ENCODE measurements at regions not wholly inside any gene's neighbourhood (a gene's known extent, or its start where the extent isn't known, plus 50 kb on each side); places are given as distances from the start of the nearest gene placed in this dataset.

GRCh38 chr2:15809404-15809803 lies 130.9 kb upstream of the MYCN start:
- Histone ChIP-seq H3K27me3 (ENCODE audit: control insufficient read depth, insufficient read depth, low read length) (no peaks in the 10 kb centered on the region), H3K27ac (ENCODE audit: low read length) (no peak overlapping the region), H3K4me3 (ENCODE audit: low read depth in 2 of 2, low read length in 2 of 2) (no peak overlapping the region), H3K4me1 (ENCODE audit: control insufficient read depth, insufficient read depth, low read length) (no peaks in the 10 kb centered on the region), H3K36me3 (ENCODE audit: control insufficient read depth, insufficient read depth, low read length) (no peaks in the 10 kb centered on the region), H3K9me3 (ENCODE audit: control insufficient read depth, insufficient read depth, low read depth, low read length) (no peaks in the 10 kb centered on the region)
- CTCF ChIA-PET, result no interaction called here
- no peak for TF ChIP-seq CTCF (IDR thresholded peaks at IDR 0.05)
- TF ChIP-seq POLR2AphosphoS5 (IDR thresholded peaks at IDR 0.05; ENCODE audit: low read depth, low read length), result no peak
- no peak for TF ChIP-seq REST (IDR thresholded peaks at IDR 0.05; ENCODE audit: insufficient read depth in 1 of 2, low read depth in 2 of 2, low read length in 1 of 2)
- TF ChIP-seq TCF7L2 (IDR thresholded peaks at IDR 0.05; ENCODE audit: low read depth, low read length), result no peak
- no peak for TF ChIP-seq SIN3A (IDR thresholded peaks at IDR 0.05; ENCODE audit: borderline replicate concordance, insufficient read depth, low read depth, low read length)
- intact Hi-C loops (cut with micrococcal nuclease; ENCODE audit: unreplicated experiment) (no loop called here), in situ Hi-C loops (cut with HindIII; ENCODE audit: low pct_unique_long_range_greater_than_20kb, low sequenced_read_pairs) (no loop called here)
- ATAC-seq (no peak), DNase-seq (ENCODE audit: low read depth, low spot score) (no peak)
- POLR2A ChIA-PET, result no interaction called here
- no TSS peak for BruUV-seq (replicated peaks)

- DNase-seq (ENCODE audit: low read depth, low spot score) (no peak), ATAC-seq (no peak)
- Histone ChIP-seq H3K4me1 (ENCODE audit: control insufficient read depth, insufficient read depth, low read length) (no peaks in the 10 kb centered on the region), H3K36me3 (ENCODE audit: control insufficient read depth, insufficient read depth, low read length) (no peaks in the 10 kb centered on the region), H3K4me3 (ENCODE audit: low read depth in 2 of 2, low read length in 2 of 2) (no peak overlapping the region), H3K27ac (ENCODE audit: low read length) (no peak overlapping the region), H3K27me3 (ENCODE audit: control insufficient read depth, insufficient read depth, low read length) (no peaks in the 10 kb centered on the region), H3K9me3 (ENCODE audit: control insufficient read depth, insufficient read depth, low read depth, low read length) (no peaks in the 10 kb centered on the region)
- POLR2A ChIA-PET, result no interaction called here
- intact Hi-C loops (cut with micrococcal nuclease; ENCODE audit: unreplicated experiment) (no loop called here), in situ Hi-C loops (cut with HindIII; ENCODE audit: low pct_unique_long_range_greater_than_20kb, low sequenced_read_pairs) (no loop called here)
- CTCF ChIA-PET, result no interaction called here
- BruUV-seq (replicated peaks), result no TSS peak
- no peak for TF ChIP-seq SIN3A (IDR thresholded peaks at IDR 0.05; ENCODE audit: borderline replicate concordance, insufficient read depth, low read depth, low read length)
- no peak for TF ChIP-seq REST (IDR thresholded peaks at IDR 0.05; ENCODE audit: insufficient read depth in 1 of 2, low read depth in 2 of 2, low read length in 1 of 2)
- no peak for TF ChIP-seq TCF7L2 (IDR thresholded peaks at IDR 0.05; ENCODE audit: low read depth, low read length)
- TF ChIP-seq CTCF (IDR thresholded peaks at IDR 0.05), result no peak
- TF ChIP-seq POLR2AphosphoS5 (IDR thresholded peaks at IDR 0.05; ENCODE audit: low read depth, low read length), result no peak
Observed at GRCh38 chr2:15810477-15811150, 129.7 kb upstream of the MYCN start.
